NB4 (cell line): ENCODE measurements at regions not wholly inside any gene's neighbourhood (a gene's known extent, or its start where the extent isn't known, plus 50 kb on each side); places are given as distances from the start of the nearest gene placed in this dataset.
"Not testable (repeated sequence)": the region's sequence is repeated elsewhere in the genome, so short reads cannot be mapped to it uniquely, and the experiment has no call there.

Source experiments
- DNase-seq: peaks from one replicate; pipeline ENCODE4 v3.0.0; 2010; ENCODE audit warnings: low read depth
- H3K4me3 ChIP-seq: one replicate; pipeline ENCODE4 v1.5.1; 2011; ENCODE audit warnings: mild to moderate bottlenecking, low read depth, low read length, moderate library complexity
- CTCF ChIP-seq: IDR thresholded peaks from one replicate; pipeline ENCODE4 v1.5.1; 2012; ENCODE audit warnings: low read depth, low read length
- MAX ChIP-seq: IDR thresholded peaks from 2 replicates; pipeline ENCODE4 v1.6.1; 2011; ENCODE audit warnings: low read depth, low read length
- MYC ChIP-seq: IDR thresholded peaks from 2 replicates; pipeline ENCODE4 v1.6.1; 2011; ENCODE audit warnings: low read depth, low read length
- POLR2A ChIP-seq: IDR thresholded peaks from 2 replicates; pipeline ENCODE4 v1.6.1; 2011; ENCODE audit warnings: mild to moderate bottlenecking; ENCODE audit not compliant: insufficient read length; ENCODE audit errors: extremely low read depth

GRCh38 chr12:11984417-11984816 lies 86.3 kb upstream of the BCL2L14 start:
- TF ChIP-seq POLR2A (no peak), MAX (no peak), MYC (no peak), CTCF (no peak)
- no peak for DNase-seq
- no peak overlapping the region for H3K4me3 ChIP-seq

GRCh38 chr12:11986165-11986564 lies 84.6 kb upstream of the BCL2L14 start:
- H3K4me3 ChIP-seq = no peak overlapping the region
- TF ChIP-seq MAX = no peak
- TF ChIP-seq MYC = no peak
- TF ChIP-seq CTCF = no peak
- no peak for TF ChIP-seq POLR2A
- no peak for DNase-seq

- DNase-seq = no peak
- no peak for TF ChIP-seq POLR2A
- TF ChIP-seq MYC = no peak
- no peak for TF ChIP-seq MAX
- no peak for TF ChIP-seq CTCF
These were observed 82.8 kb upstream of the BCL2L14 start for GRCh38 chr12:11987901-11988300.

GRCh38 chr12:11991604-11992003 lies 79.1 kb upstream of the BCL2L14 start:
- no peak overlapping the region for H3K4me3 ChIP-seq
- DNase-seq = no peak
- TF ChIP-seq MAX (no peak), MYC (no peak), POLR2A (no peak), CTCF (no peak)

More at GRCh38 chr12:11987901-11988300, 82.8 kb upstream of the BCL2L14 start:
- H3K4me3 ChIP-seq = no peak overlapping the region

- DNase-seq = no peak
- H3K4me3 ChIP-seq = no peak overlapping the region
- no peak for TF ChIP-seq CTCF
- no peak for TF ChIP-seq MYC
- no peak for TF ChIP-seq POLR2A
- no peak for TF ChIP-seq MAX
These were observed 78.2 kb upstream of the BCL2L14 start for GRCh38 chr12:11992515-11992914.

- DNase-seq, H3K4me3 ChIP-seq: not testable (repeated sequence)
These were observed 72.3 kb upstream of the BCL2L14 start for GRCh38 chr12:11998307-11998943.
